Neural progenitor cell (in vitro differentiated cells): ENCODE measurements at regions not wholly inside any gene's neighbourhood (a gene's known extent, or its start where the extent isn't known, plus 50 kb on each side); places are given as distances from the start of the nearest gene placed in this dataset.

Source experiments
- DNase-seq: peaks from one replicate; pipeline ENCODE4 v3.0.0-alpha.2; 2016; ENCODE audit warnings: low spot score
- H2AFZ ChIP-seq: fragments of 200-600 bp; sonication (generic); replicated peaks from 2 replicates; pipeline ENCODE4 v1.6.1; 2016; ENCODE audit warnings: antibody characterized with exemption
- H3F3A ChIP-seq: fragments of 200-600 bp; sonication (generic); 2 replicates; pipeline ENCODE4 v1.6.1; 2016; ENCODE audit warnings: antibody characterized with exemption, low read depth
- H3K27ac ChIP-seq: fragments of 200-600 bp; sonication (generic); 2 replicates; pipeline ENCODE4 v1.5.1; 2016; ENCODE audit warnings: mild to moderate bottlenecking
- H3K27me3 ChIP-seq: fragments of 200-600 bp; sonication (generic); 2 replicates; pipeline ENCODE4 v1.6.1; 2016; ENCODE audit warnings: mild to moderate bottlenecking, moderate library complexity
- H3K36me3 ChIP-seq: fragments of 200-600 bp; sonication (generic); 2 replicates; pipeline ENCODE4 v1.5.1; 2016
- H3K4me1 ChIP-seq: fragments of 200-600 bp; sonication (generic); 2 replicates; pipeline ENCODE4 v1.6.1; 2016; ENCODE audit warnings: mixed run types
- H3K4me2 ChIP-seq: fragments of 200-600 bp; sonication (generic); 2 replicates; pipeline ENCODE4 v1.6.1; 2016
- H3K4me3 ChIP-seq: fragments of 200-600 bp; sonication (generic); 2 replicates; pipeline ENCODE4 v1.5.1; 2016
- H3K79me2 ChIP-seq: fragments of 200-600 bp; sonication (generic); 2 replicates; pipeline ENCODE4 v1.6.1; 2016; ENCODE audit warnings: low read depth
- H3K9ac ChIP-seq: fragments of 200-600 bp; sonication (generic); 2 replicates; pipeline ENCODE4 v1.6.1; 2016
- H3K9me3 ChIP-seq: fragments of 200-600 bp; sonication (generic); 2 replicates; pipeline ENCODE4 v1.5.1; 2016; ENCODE audit warnings: low read depth
- H4K20me1 ChIP-seq: fragments of 200-600 bp; sonication (generic); 2 replicates; pipeline ENCODE4 v1.6.1; 2016; ENCODE audit warnings: low read depth
- H3K27ac Mint-ChIP-seq: 3 replicates; pipeline ENCODE4 v1.8.0; 2021; ENCODE audit warnings: mixed read lengths
- H3K27me3 Mint-ChIP-seq: 2 replicates; pipeline ENCODE4 v1.8.0; 2022; ENCODE audit warnings: low read depth, mild to moderate bottlenecking, inconsistent platforms, moderate library complexity, mixed read lengths; ENCODE audit not compliant: insufficient read depth
- H3K36me3 Mint-ChIP-seq: 3 replicates; pipeline ENCODE4 v1.8.0; 2021; ENCODE audit warnings: mixed read lengths
- H3K4me1 Mint-ChIP-seq: 3 replicates; pipeline ENCODE4 v1.8.0; 2021; ENCODE audit warnings: mixed read lengths
- H3K4me3 Mint-ChIP-seq: 3 replicates; pipeline ENCODE4 v1.8.0; 2021; ENCODE audit warnings: mild to moderate bottlenecking, moderate library complexity, mixed read lengths
- H3K9me3 Mint-ChIP-seq: 3 replicates; pipeline ENCODE4 v1.8.0; 2020; ENCODE audit warnings: mixed read lengths
- EZH2 ChIP-seq: fragments of 200-600 bp; sonication (generic); IDR thresholded peaks from 2 replicates; pipeline ENCODE4 v1.6.1; 2017; ENCODE audit warnings: antibody characterized with exemption, mild to moderate bottlenecking, moderate library complexity
- EZH2phosphoT487 ChIP-seq: fragments of 200-600 bp; sonication (generic); IDR thresholded peaks from 2 replicates; pipeline ENCODE4 v1.6.1; 2017; ENCODE audit warnings: antibody characterized with exemption
- TF ChIP-seq, protein P1 (sequence below): fragments of 200-600 bp; sonication (generic); IDR thresholded peaks from 2 replicates; pipeline ENCODE4 v1.5.1; 2017; ENCODE audit warnings: antibody characterized with exemption, mild to moderate bottlenecking

DNA sequence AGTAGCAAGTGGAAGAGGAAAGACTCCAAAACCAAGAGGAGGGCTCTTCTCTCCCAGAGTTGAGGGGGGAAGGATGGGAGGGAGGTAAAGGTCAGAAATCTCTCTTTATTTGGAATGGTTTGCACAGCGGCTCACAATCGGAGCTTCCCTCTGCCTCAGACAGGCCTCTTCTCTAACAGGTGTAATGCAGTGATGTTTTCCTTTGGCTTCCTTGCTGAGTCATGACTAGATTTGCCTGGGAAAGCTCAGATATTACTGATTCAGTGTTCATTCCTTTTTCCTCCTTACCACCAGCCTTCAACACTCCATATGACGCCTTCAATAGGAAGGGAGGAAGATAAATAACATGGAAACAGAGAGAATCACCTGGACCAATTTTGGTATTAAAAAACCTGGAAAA is 136.6 kb downstream of the RNF152 start:
- Histone ChIP-seq H3K36me3 (no peaks in the 10 kb centered on the region), H2AFZ (no peak overlapping the region), H3K4me2 (no peak overlapping the region), H3K9me3 (no peaks in the 10 kb centered on the region), H3F3A (no peaks in the 10 kb centered on the region), H3K27me3 (no peaks in the 10 kb centered on the region), H3K9ac (no peak overlapping the region), H3K79me2 (no peaks in the 10 kb centered on the region), H3K4me3 (no peak overlapping the region), H3K27ac (no peak overlapping the region), H3K4me1 (peaks cover 9% of the 10 kb centered on the region), H4K20me1 (no peaks in the 10 kb centered on the region)
- DNase-seq = no peak
- H3K27ac Mint-ChIP-seq = no peak overlapping the region
- H3K4me1 Mint-ChIP-seq = peaks cover 48% of the 10 kb centered on the region
- no peaks in the 10 kb centered on the region for H3K36me3 Mint-ChIP-seq
- no peak overlapping the region for H3K4me3 Mint-ChIP-seq
- TF ChIP-seq, protein P1, sequence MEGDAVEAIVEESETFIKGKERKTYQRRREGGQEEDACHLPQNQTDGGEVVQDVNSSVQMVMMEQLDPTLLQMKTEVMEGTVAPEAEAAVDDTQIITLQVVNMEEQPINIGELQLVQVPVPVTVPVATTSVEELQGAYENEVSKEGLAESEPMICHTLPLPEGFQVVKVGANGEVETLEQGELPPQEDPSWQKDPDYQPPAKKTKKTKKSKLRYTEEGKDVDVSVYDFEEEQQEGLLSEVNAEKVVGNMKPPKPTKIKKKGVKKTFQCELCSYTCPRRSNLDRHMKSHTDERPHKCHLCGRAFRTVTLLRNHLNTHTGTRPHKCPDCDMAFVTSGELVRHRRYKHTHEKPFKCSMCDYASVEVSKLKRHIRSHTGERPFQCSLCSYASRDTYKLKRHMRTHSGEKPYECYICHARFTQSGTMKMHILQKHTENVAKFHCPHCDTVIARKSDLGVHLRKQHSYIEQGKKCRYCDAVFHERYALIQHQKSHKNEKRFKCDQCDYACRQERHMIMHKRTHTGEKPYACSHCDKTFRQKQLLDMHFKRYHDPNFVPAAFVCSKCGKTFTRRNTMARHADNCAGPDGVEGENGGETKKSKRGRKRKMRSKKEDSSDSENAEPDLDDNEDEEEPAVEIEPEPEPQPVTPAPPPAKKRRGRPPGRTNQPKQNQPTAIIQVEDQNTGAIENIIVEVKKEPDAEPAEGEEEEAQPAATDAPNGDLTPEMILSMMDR = no peak
- TF ChIP-seq EZH2 = no peak
- no peak for TF ChIP-seq EZH2phosphoT487
- H3K27me3 Mint-ChIP-seq = peaks cover 14% of the 10 kb centered on the region
- no peaks in the 10 kb centered on the region for H3K9me3 Mint-ChIP-seq

DNA sequence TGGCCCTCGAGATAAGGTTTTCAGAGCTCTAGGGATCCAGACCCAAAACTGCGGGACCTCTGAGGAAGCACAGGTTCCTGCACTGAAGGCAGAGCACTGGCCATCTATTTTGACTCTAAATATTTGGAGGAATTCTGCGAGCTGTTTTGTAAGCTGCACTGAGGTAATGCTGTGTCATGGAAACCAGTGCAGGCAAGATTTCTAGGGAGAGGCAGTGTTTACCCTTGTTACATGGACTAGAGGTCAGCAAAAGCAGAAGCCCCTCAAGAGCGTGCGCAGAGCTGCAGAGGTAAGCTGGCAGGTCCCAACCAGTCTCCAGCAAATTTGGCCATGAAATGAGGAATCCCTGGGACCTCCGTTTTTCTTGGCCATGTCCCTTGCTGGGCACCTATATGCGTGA is 137.3 kb downstream of the RNF152 start:
- Mint-ChIP-seq H3K36me3 (no peaks in the 10 kb centered on the region), H3K4me3 (no peak overlapping the region), H3K9me3 (peaks cover 2% of the 10 kb centered on the region), H3K4me1 (peaks cover 41% of the 10 kb centered on the region), H3K27ac (no peak overlapping the region), H3K27me3 (peaks cover 14% of the 10 kb centered on the region)
- Histone ChIP-seq H3K9me3 (no peaks in the 10 kb centered on the region), H3F3A (no peaks in the 10 kb centered on the region), H3K36me3 (no peaks in the 10 kb centered on the region), H4K20me1 (no peaks in the 10 kb centered on the region), H3K9ac (no peak overlapping the region), H3K27me3 (no peaks in the 10 kb centered on the region), H3K4me1 (peaks cover 9% of the 10 kb centered on the region), H3K27ac (no peak overlapping the region), H3K4me2 (no peak overlapping the region), H3K79me2 (no peaks in the 10 kb centered on the region), H3K4me3 (no peak overlapping the region), H2AFZ (no peak overlapping the region)
- TF ChIP-seq EZH2phosphoT487 = no peak
- no peak for TF ChIP-seq EZH2
- TF ChIP-seq, protein P1 = no peak
- DNase-seq = no peak

DNA sequence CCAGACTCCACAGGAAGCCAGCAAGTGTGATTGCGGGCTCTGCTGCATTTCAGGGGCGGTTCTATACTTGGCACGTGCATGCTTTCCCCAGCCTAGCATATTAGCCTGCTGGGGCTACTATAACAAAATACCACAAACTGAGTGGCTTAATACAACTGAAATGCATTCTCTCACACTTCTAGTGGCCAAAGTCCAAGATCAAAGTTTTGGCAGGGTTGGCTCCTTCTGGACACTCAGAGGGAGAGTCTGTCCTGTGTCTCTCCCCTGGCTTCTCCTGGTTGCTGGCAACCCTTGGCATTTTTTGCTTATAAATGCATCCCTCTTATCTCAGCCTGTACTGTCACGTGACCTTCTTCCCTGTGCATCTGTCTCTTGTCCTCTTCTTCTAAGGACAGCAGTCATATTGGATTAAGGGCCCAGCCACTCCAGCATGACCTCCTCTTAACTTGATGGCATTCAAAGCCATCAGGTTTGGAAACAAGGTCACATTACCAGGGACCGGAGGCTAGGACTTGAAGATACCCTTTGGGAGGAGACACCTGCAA is 138.7 kb downstream of the RNF152 start:
- H3K9me3 Mint-ChIP-seq = peaks cover 2% of the 10 kb centered on the region
- H3F3A ChIP-seq = no peaks in the 10 kb centered on the region
- no peaks in the 10 kb centered on the region for H3K79me2 ChIP-seq
- DNase-seq = no peak
- H3K4me2 ChIP-seq = no peak overlapping the region
- H3K4me1 ChIP-seq = peaks cover 9% of the 10 kb centered on the region
- no peaks in the 10 kb centered on the region for H3K36me3 Mint-ChIP-seq
- no peak overlapping the region for H3K27ac ChIP-seq
- no peak overlapping the region for H3K4me3 ChIP-seq
- no peak overlapping the region for H2AFZ ChIP-seq
- H3K9me3 ChIP-seq = no peaks in the 10 kb centered on the region
- H3K4me3 Mint-ChIP-seq = no peak overlapping the region
- H4K20me1 ChIP-seq = no peaks in the 10 kb centered on the region
- H3K27me3 ChIP-seq = no peaks in the 10 kb centered on the region
- no peaks in the 10 kb centered on the region for H3K36me3 ChIP-seq
- H3K9ac ChIP-seq = no peak overlapping the region
- H3K27ac Mint-ChIP-seq = peak overlapping the region; percentile 46
- peaks cover 39% of the 10 kb centered on the region for H3K4me1 Mint-ChIP-seq
- H3K27me3 Mint-ChIP-seq = peaks cover 15% of the 10 kb centered on the region
- TF ChIP-seq EZH2phosphoT487 (no peak), EZH2 (no peak)
- TF ChIP-seq, protein P1 = no peak
